Non-pigmented ciliary epithelial cell (primary cell): ENCODE measurements at regions not wholly inside any gene's neighbourhood (a gene's known extent, or its start where the extent isn't known, plus 50 kb on each side); places are given as distances from the start of the nearest gene placed in this dataset.

Source experiments
- DNase-seq: peaks from one replicate; pipeline ENCODE4 v3.0.0-alpha.2; 2010; ENCODE audit warnings: low read depth

DNA sequence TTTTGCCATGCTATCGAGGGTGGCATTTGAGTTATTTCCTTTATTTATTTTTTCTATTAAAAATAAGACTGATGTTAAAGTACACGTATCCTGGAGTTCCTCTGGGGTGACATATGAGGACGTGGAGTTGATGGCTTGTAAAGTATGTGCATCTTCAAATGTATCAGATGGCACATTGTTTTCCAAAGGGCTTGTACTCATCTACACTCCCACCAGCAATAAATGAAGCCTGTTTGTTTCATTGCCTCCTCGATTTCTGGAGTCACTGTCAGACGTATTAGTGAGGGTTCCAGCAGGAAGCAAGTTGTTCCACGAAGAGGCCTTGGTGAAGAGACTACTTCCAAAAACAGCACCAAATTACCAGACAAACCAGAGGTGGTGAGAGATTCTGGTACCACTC is 423.9 kb downstream of the NPHP4 start:
- DNase-seq: no peak

GRCh38 chr1:5567839-5568238 is 424.4 kb downstream of the NPHP4 start:
- DNase-seq: no peak

GRCh38 chr1:5566924-5567323 is 425.3 kb downstream of the NPHP4 start:
- DNase-seq: no peak

- DNase-seq: no peak
Measured at GRCh38 chr1:5565281-5566125, 426.7 kb downstream of the NPHP4 start.

GRCh38 chr1:5564578-5565257 is 427.5 kb downstream of the NPHP4 start:
- no peak for DNase-seq

DNA sequence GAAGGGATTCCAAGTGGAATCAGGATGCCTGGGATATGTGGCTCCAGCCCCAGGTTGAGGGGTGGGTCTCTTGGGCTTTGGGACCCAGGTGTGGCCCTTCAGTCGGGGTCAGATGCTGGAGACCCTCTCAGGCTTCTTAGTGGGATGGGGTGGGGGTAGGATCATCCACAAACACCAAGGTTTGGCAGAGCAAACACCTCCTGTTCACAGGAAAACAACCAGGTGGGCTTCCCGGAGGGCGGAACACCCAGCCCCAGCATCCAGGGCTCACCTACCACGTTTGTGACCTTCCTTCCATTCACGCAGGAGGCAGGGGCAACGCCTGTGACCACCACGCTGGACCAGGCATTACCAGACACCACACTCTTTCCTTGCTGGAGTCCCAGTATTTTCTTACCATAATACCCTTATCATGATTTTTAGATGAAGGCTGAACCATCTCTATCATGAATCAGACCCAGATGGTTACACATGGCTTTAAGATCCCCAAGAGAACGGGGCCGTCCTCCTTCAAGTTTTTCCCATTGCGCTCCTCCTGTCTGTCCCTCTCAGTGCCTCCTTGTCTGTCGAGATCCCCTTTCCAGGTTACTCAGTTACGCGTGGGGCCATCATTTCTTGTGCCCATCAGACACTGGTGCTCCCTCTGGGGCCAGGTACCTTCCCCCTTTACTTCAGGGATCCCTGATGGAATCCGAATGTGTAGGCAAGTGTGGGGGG is 428.2 kb downstream of the NPHP4 start:
- DNase-seq: no peak

DNA sequence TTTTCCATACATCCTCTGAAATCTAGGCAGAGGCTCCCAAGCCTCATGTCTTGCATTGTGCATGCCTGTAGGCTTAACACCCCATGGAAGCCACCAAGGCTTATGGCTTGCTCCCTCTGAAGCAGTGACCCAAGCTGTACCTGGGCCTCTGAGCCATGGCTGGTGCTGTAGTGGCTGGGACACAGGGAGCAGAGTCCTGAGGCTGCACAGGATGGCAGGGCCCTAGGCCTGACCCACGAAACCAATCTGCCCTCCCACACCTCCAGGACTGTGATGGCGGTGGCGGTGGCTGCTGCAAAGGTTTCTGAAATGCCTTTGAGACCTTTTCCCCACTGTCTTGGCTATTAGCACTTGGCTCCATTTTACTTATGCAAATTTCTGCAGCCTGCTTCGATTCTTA is 429.5 kb downstream of the NPHP4 start:
- DNase-seq: no peak

DNA sequence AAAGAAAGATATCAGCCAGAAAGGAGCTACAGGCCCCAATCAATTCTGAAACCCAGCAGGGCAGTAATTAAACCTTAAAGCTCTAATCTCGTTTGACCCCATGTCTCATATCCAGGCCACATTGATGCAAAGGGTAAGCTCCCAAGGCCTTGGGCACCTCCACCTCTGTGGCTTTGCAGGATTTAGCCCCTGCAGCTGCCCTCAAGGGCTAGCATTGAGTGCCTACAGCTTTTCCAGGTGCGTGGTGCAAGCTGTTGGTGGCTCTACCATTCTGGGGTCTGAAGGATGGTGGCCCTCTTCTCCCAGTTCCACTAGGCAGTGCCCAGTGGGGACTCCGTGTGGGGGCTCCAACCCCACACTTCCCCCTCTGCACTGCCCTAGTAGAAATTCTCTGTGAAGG is 429.9 kb downstream of the NPHP4 start:
- no peak for DNase-seq

GRCh38 chr1:5559078-5559477 is 433.1 kb downstream of the NPHP4 start:
- no peak for DNase-seq

- DNase-seq: no peak
Measured at GRCh38 chr1:5555853-5556252, 436.4 kb downstream of the NPHP4 start.

DNA sequence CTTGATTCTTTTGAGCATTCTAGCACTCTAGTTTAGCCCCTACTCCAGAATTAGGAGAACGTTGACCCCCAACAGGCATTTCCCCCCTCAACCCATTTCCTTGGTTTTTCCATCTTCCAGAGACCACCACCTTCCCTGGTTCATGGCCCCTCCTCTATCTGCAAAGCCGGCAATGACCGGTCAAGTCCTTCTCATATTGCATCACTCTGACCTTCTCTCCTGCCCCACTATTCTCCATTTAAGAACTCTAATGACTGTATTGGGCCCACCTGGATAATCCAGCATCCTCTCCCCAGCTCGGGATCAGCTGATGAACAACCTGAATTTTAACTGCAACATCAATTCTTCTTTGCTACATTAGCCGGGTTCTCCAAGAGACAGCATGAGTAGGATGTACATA is 437.4 kb downstream of the NPHP4 start:
- DNase-seq: no peak

- no peak for DNase-seq
Measured at GRCh38 chr1:5554111-5554510, 438.1 kb downstream of the NPHP4 start.

DNA sequence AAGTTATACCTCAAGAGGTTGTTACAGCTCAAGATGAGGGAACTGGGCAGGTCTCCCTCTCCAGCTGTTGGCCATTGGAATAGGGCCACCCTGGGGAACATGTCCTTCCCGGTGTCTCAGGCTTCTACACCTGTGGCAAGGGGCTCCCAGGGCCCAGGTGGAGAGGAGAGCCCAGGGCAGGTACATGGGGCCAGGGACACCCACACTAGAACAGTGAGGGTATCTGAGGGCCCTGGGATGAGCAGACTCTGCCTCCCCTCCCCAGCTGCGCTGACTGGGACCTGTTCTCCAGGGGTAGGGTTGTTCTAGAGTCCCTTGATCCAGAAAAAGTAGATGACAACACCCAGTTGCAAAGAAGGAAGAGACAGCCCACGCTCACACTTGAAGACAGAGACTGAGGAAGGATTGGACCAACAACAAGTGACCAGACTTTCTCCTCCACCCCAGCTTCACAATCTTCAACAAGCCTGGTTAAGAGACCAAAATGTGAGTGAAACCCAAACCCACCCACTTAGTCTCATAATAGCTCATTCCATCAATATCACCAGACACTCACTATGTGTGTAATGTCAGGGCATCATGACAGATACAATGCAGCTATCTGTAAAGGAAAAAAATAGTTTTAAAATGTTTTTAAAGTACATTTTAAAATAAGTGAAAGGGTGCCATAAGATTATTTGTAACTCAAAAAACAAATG is 439.3 kb downstream of the NPHP4 start:
- no peak for DNase-seq

DNA sequence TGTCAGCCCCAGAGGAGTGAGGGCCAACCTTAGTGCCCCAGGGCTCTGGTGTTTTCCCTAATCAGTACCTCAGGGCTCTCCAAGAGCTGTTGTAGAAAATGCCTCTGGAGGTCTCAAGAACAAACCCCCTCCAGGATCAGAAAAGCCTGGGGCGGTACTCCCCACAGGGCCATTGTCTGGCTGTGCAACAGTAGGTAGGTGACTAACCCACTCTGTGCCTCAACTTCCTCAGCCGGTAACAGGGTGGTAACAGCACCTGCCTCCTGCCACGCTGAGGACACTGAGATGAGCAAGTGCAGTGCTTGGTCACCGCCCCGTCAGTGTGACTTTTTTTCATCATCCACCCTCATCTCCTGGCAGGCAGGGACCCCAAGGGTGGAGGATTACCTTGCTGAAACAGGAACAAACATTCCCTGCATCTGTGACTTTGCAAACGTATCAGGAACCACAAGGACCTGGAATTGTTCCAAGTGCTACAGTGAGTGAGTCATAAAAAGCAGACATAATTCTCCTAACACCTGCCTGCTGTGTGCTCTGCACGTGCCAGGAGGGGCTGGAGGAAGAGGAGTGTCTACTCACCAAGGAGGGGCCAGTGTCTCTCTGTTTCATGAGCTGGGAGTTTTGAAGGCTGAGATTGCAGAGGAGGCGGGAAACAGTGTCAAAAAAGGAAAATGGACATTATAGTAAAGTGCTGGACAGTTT is 440.8 kb downstream of the NPHP4 start:
- no peak for DNase-seq

DNA sequence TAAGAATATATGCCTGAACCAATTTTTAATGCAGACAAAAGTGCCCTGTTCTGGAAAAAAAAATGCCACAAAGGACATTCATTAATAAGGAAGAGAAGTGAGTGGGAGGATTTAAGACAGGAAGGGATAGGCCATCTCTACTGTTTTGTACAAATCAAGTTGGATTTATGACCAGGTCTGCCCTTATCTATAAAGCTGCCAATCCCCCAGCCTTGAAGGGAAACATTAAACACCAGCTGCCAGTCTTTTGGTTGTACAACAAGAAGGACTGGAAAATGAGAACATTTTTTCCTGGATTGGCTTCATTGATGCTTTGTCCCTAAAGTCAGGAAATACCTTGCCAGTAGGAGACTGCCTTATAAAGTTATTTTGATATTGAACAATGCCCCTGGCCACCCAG is 444.0 kb downstream of the NPHP4 start:
- no peak for DNase-seq

GRCh38 chr1:5543235-5543634 is 449.0 kb downstream of the NPHP4 start:
- no peak for DNase-seq

- DNase-seq: no peak
Measured at GRCh38 chr1:5532811-5533210, 459.4 kb downstream of the NPHP4 start.

GRCh38 chr1:5526822-5527551 is 465.2 kb downstream of the NPHP4 start:
- DNase-seq: no peak

DNA sequence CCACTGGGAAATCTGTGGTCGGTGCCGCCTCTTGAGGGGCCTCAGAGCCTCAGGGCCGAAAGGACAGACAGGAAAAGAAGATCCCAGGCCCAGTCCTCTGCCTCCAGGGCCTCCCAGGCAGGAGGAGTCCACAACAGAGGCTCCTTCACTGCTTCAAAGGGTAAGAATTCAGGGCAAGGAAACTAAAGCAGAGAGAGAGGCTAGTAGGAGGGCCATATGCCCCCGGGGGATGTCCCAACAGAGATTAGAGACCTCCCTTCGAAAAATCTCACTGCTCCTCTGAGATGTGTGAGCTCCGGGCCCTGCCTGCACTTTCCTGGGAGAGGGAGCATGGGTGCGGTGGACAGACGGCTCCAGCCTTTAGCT is 465.9 kb downstream of the NPHP4 start:
- no peak for DNase-seq

GRCh38 chr1:5525597-5526384 is 466.4 kb downstream of the NPHP4 start:
- DNase-seq: no peak
